Neural crest cell (in vitro differentiated cells): ENCODE measurements at regions not wholly inside any gene's neighbourhood (a gene's known extent, or its start where the extent isn't known, plus 50 kb on each side); places are given as distances from the start of the nearest gene placed in this dataset.

Experiments
- DNase-seq: peaks from one replicate; pipeline ENCODE4 v3.0.0; 2021; ENCODE audit warnings: low read depth, mixed read lengths, low spot score
- H3K27ac Mint-ChIP-seq: one replicate; pipeline ENCODE4 v1.8.0; 2021; ENCODE audit warnings: mild to moderate bottlenecking, mixed read lengths; ENCODE audit not compliant: unreplicated experiment
- H3K27me3 Mint-ChIP-seq: 2 replicates; pipeline ENCODE4 v1.8.0; 2021; ENCODE audit warnings: low read depth, mild to moderate bottlenecking, mixed read lengths
- H3K36me3 Mint-ChIP-seq: 2 replicates; pipeline ENCODE4 v1.8.0; 2021; ENCODE audit warnings: low read depth, mild to moderate bottlenecking, mixed read lengths
- H3K4me1 Mint-ChIP-seq: 2 replicates; pipeline ENCODE4 v1.8.0; 2021; ENCODE audit warnings: mixed read lengths
- H3K4me3 Mint-ChIP-seq: one replicate; pipeline ENCODE4 v1.8.0; 2021; ENCODE audit warnings: mild to moderate bottlenecking, mixed read lengths
- H3K9me3 Mint-ChIP-seq: 2 replicates; pipeline ENCODE4 v1.8.0; 2021; ENCODE audit warnings: mixed read lengths
- TF ChIP-seq, protein P1 (sequence below): fragments of 200-600 bp; sonication (generic); conservative IDR thresholded peaks from 2 replicates; pipeline ENCODE4 v1.5.0; 2021; ENCODE audit warnings: antibody characterized with exemption, mild to moderate bottlenecking

DNA sequence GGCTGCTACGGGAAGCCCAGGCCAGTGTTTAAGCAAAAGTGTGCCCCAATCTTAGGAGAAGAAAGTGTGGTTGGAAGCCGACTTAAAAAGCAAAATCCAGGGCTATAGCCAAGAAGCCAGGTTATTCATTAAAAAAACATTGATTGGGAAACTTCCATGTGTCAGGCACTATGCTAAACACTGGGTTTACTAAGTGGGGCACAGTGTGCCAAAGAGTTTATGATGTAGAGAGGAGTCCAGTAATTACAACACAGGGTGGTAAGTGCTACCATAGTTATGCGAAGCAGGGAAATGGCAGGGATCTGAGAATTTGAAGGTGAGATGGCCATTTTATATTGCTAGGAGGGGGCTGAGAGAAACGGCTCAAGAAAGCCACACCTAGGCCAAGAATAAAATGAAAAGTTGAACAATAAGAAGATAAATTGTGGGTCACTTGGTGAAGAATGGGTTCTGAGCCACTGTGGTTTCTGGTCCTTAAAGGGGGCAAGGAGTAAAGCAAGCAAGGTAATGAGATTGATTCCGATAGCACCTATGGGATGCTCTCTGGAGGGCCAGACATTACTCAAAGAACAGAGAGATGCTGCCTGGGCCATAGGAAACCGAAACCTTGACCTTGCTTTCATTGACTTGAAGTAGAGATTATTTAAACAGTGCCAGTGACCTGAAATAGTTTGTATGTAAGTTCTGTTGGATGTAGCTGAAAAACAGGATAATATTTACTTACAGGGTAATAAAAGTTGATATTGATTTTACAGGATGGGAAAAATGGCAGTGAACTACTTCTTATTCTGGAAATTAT lies 177.8 kb downstream of the GIPC2 start:
- H3K27ac Mint-ChIP-seq = no peak overlapping the region
- H3K36me3 Mint-ChIP-seq = no peaks in the 10 kb centered on the region
- H3K4me3 Mint-ChIP-seq = no peak overlapping the region
- no peak for DNase-seq
- no peaks in the 10 kb centered on the region for H3K4me1 Mint-ChIP-seq
- TF ChIP-seq, protein P1, sequence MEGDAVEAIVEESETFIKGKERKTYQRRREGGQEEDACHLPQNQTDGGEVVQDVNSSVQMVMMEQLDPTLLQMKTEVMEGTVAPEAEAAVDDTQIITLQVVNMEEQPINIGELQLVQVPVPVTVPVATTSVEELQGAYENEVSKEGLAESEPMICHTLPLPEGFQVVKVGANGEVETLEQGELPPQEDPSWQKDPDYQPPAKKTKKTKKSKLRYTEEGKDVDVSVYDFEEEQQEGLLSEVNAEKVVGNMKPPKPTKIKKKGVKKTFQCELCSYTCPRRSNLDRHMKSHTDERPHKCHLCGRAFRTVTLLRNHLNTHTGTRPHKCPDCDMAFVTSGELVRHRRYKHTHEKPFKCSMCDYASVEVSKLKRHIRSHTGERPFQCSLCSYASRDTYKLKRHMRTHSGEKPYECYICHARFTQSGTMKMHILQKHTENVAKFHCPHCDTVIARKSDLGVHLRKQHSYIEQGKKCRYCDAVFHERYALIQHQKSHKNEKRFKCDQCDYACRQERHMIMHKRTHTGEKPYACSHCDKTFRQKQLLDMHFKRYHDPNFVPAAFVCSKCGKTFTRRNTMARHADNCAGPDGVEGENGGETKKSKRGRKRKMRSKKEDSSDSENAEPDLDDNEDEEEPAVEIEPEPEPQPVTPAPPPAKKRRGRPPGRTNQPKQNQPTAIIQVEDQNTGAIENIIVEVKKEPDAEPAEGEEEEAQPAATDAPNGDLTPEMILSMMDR = no peak
- peaks cover 2% of the 10 kb centered on the region for H3K27me3 Mint-ChIP-seq
- peaks cover 3% of the 10 kb centered on the region for H3K9me3 Mint-ChIP-seq

DNA sequence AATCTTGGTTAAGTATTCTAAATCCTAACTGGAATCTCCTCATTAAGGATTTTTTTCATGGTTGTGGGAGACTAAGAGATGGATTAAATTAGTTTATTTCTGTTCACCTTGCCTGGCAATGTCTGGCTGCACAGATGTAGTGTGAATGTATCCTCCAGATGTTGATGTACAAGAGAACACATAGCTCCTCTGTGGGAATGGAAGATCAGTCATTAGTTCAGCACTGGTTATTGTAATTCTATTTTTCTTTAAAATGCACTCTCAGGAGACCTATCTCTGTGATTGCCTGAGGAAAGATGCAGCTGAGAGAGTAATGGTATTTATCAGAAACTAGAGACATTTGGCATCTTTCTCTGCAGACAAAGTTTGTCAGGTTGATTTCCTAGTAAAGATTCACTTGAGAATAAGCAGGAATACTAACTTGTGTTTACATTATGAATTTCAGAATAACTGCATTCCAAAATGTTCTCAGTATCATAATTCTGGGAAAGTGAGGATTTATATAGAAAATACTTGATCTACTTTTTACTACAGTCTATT lies 178.6 kb downstream of the GIPC2 start:
- H3K4me3 Mint-ChIP-seq = no peak overlapping the region
- H3K36me3 Mint-ChIP-seq = no peaks in the 10 kb centered on the region
- TF ChIP-seq, protein P1 = no peak
- peaks cover 3% of the 10 kb centered on the region for H3K9me3 Mint-ChIP-seq
- no peak for DNase-seq
- H3K4me1 Mint-ChIP-seq = no peaks in the 10 kb centered on the region
- H3K27me3 Mint-ChIP-seq = peaks cover 2% of the 10 kb centered on the region
- no peak overlapping the region for H3K27ac Mint-ChIP-seq

DNA sequence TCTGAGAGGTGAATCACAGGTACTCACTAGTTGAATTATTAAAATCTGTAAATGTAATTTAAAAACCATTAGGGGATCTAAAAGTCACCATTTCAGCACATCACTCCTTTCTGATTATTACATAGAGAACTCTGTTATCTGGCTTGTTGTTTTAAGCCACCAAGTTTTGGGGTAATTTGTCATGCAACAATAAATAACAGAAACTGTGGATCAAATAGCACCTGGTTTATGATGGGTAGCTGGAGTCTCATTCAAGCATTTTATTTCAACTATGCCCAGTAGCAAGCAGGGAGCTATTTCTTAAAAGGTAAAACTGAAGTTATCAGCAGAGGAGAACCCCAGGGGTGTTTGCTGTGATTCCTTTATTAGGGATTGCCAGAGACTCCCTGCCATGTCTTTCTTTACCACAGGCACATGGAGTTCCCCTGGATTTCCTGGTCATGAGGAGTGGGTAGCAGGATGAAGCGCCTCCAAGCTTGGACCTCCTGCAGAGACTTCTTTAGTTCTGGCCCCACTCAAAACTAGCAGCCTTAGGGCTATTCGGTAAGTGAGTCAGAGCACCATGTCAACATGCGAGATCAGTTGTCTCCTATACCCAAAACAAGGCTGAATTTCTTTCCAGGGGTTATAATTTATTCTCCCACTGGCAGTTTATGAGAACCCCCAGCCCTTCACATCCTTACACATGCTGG lies 179.2 kb downstream of the GIPC2 start:
- Mint-ChIP-seq H3K27me3 (peaks cover 2% of the 10 kb centered on the region), H3K4me3 (no peak overlapping the region), H3K36me3 (no peaks in the 10 kb centered on the region), H3K9me3 (peaks cover 3% of the 10 kb centered on the region), H3K4me1 (no peaks in the 10 kb centered on the region), H3K27ac (no peak overlapping the region)
- DNase-seq = no peak
- TF ChIP-seq, protein P1 = no peak

DNA sequence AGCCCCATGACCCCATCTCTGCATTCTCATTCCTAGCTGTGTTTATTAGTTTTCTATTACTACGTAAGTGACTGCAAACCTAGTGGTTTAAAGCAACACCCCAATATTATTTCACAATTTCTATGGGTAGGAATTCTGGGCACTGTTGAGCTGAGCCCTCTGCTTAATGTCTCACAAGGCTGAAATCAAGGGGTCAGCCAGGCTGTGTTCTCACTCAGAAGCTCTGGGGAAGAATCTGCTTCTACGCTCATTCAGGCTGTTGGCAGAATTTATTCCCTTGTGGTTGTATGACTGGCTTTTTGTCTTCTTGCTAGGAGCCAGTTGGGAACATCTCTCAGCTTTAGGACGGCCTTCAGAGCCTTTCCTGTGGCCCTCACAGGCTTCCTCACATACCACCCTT lies 181.0 kb downstream of the GIPC2 start:
- H3K36me3 Mint-ChIP-seq = no peaks in the 10 kb centered on the region
- DNase-seq = no peak
- TF ChIP-seq, protein P1 = no peak
- H3K4me3 Mint-ChIP-seq = no peak overlapping the region
- H3K4me1 Mint-ChIP-seq = no peaks in the 10 kb centered on the region
- H3K9me3 Mint-ChIP-seq = no peaks in the 10 kb centered on the region
- no peak overlapping the region for H3K27ac Mint-ChIP-seq
- peaks cover 2% of the 10 kb centered on the region for H3K27me3 Mint-ChIP-seq

DNA sequence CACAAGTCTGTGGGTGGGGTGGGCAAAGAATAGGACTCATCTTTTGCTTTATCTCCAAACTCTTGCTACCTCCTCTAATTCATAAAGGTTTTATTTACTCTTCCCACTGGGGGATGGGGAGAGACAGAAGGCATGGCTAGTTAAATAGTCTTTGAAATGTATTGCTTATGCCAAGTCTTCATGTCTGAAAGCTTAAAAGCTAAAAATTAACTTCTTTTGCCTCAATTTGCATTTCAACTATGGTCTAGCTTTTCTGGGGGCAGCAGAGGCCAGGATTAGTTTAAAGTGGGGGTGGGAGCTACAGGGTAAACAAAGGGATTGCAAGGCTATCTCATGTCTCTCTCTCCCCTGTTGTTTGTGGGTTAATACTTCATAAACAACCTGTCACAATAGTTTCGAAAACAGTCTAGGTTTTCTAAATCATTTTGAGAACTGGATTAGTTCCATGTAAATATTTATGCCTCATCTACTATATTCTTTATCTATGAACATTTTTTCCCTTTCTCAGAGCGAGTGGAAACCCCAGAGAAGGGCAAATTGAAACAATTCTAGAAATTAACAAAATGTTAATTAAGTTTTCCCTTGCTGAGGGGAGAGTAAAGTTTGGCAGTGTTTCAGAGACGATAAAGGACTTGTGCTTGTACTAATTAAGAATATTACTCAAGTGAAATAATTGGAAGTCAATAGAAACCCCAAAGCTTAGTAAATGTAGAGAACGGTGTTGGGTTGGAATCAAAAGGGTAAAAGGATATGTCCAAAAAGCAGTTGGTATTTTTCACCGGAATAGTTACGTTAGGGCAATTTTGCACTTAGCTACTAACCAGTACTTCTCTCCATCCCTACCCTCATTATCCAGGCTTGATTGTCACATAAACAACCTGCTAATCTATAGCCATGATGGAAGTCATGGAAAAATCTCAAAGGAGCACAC lies 182.2 kb downstream of the GIPC2 start:
- H3K4me3 Mint-ChIP-seq = no peak overlapping the region
- peaks cover 10% of the 10 kb centered on the region for H3K27me3 Mint-ChIP-seq
- no peaks in the 10 kb centered on the region for H3K4me1 Mint-ChIP-seq
- H3K36me3 Mint-ChIP-seq = no peaks in the 10 kb centered on the region
- H3K27ac Mint-ChIP-seq = no peak overlapping the region
- TF ChIP-seq, protein P1 = no peak
- H3K9me3 Mint-ChIP-seq = no peaks in the 10 kb centered on the region
- no peak for DNase-seq
